Parathyroid adenoma (tissue), 2 donors: ENCODE measurements at regions not wholly inside any gene's neighbourhood (a gene's known extent, or its start where the extent isn't known, plus 50 kb on each side); places are given as distances from the start of the nearest gene placed in this dataset.

Experiments used
- H2AFZ ChIP-seq: fragments of 300-600 bp; sonication (generic); one replicate; pipeline ENCODE4 v1.7.0; 2017; ENCODE audit warnings: antibody characterized with exemption, mild to moderate bottlenecking
- H3K27ac ChIP-seq: fragments of 300-600 bp; sonication (generic); one replicate; pipeline ENCODE4 v1.7.0; 2017
- H3K27me3 ChIP-seq: fragments of 300-600 bp; sonication (generic); one replicate; pipeline ENCODE4 v1.7.0; 2017; ENCODE audit warnings: low read length; ENCODE audit not compliant: control insufficient read depth, insufficient read depth
- H3K36me3 ChIP-seq: fragments of 300-600 bp; sonication (generic); one replicate; pipeline ENCODE4 v1.7.0; 2017; ENCODE audit warnings: low read length; ENCODE audit not compliant: control insufficient read depth, insufficient read depth
- H3K4me1 ChIP-seq: fragments of 300-600 bp; sonication (generic); one replicate; pipeline ENCODE4 v1.7.0; 2017; ENCODE audit warnings: control low read depth
- H3K4me2 ChIP-seq: fragments of 300-600 bp; sonication (generic); one replicate; pipeline ENCODE4 v1.7.0; 2017; ENCODE audit warnings: low read length
- H3K4me3 ChIP-seq: fragments of 300-600 bp; sonication (generic); one replicate; pipeline ENCODE4 v1.7.0; 2017; ENCODE audit warnings: low read depth, low read length
- H3K79me2 ChIP-seq: fragments of 300-600 bp; sonication (generic); one replicate; pipeline ENCODE4 v1.7.0; 2017; ENCODE audit warnings: control low read depth
- H3K9ac ChIP-seq: fragments of 300-600 bp; sonication (generic); one replicate; pipeline ENCODE4 v1.7.0; 2017; ENCODE audit warnings: mild to moderate bottlenecking
- H3K9me3 ChIP-seq: fragments of 300-600 bp; sonication (generic); one replicate; pipeline ENCODE4 v1.7.0; 2017; ENCODE audit warnings: low read length; ENCODE audit not compliant: control insufficient read depth
- TF ChIP-seq, protein P1 (sequence below): fragments of 300-600 bp; sonication (generic); IDR thresholded peaks from one replicate; pipeline ENCODE4 v1.7.0; 2017; ENCODE audit warnings: antibody characterized with exemption, mild to moderate bottlenecking
- donor health status: primary hyperparathyroidism.

DNA sequence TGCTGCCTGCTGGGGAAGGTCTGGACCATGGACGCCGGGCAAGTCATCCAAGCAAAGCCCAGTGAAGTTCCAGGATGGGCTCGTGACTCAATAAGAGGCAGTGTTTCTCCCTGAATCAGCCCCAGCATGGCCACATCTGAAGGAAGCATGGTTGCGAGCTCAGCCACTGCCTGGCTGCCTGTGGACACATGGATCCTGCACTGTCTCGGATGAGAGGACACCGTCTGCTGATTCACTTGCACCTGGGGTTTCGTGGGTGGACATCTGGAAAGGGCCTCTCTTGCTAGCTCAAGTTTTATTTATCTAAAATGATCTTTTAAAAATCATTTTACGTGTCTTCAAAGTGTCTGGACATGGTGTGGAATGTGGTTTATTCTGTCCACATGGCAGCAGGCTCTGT is 224.8 kb upstream of the FN1 start:
- no peaks in the 10 kb centered on the region for H3K4me1 ChIP-seq

GRCh38 chr2:215659650-215660049 is 223.8 kb upstream of the FN1 start:
- H3K36me3 ChIP-seq: no peaks in the 10 kb centered on the region
- no peaks in the 10 kb centered on the region for H3K79me2 ChIP-seq
- H2AFZ ChIP-seq: no peak overlapping the region
- H3K9me3 ChIP-seq: no peaks in the 10 kb centered on the region
- H3K4me2 ChIP-seq: no peak overlapping the region
- no peaks in the 10 kb centered on the region for H3K4me1 ChIP-seq
- H3K9ac ChIP-seq: no peak overlapping the region
- no peak overlapping the region for H3K4me3 ChIP-seq
- H3K27ac ChIP-seq: no peak overlapping the region
- H3K27me3 ChIP-seq: no peaks in the 10 kb centered on the region
- TF ChIP-seq, protein P1, sequence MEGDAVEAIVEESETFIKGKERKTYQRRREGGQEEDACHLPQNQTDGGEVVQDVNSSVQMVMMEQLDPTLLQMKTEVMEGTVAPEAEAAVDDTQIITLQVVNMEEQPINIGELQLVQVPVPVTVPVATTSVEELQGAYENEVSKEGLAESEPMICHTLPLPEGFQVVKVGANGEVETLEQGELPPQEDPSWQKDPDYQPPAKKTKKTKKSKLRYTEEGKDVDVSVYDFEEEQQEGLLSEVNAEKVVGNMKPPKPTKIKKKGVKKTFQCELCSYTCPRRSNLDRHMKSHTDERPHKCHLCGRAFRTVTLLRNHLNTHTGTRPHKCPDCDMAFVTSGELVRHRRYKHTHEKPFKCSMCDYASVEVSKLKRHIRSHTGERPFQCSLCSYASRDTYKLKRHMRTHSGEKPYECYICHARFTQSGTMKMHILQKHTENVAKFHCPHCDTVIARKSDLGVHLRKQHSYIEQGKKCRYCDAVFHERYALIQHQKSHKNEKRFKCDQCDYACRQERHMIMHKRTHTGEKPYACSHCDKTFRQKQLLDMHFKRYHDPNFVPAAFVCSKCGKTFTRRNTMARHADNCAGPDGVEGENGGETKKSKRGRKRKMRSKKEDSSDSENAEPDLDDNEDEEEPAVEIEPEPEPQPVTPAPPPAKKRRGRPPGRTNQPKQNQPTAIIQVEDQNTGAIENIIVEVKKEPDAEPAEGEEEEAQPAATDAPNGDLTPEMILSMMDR: no peak

More for the DNA sequence above, 224.8 kb upstream of the FN1 start:
- no peaks in the 10 kb centered on the region for H3K9me3 ChIP-seq
- no peaks in the 10 kb centered on the region for H3K36me3 ChIP-seq
- no peak overlapping the region for H2AFZ ChIP-seq
- TF ChIP-seq, protein P1: no peak
- no peaks in the 10 kb centered on the region for H3K27me3 ChIP-seq
- no peak overlapping the region for H3K27ac ChIP-seq
- no peak overlapping the region for H3K9ac ChIP-seq
- H3K4me2 ChIP-seq: no peak overlapping the region
- H3K4me3 ChIP-seq: no peak overlapping the region
- H3K79me2 ChIP-seq: no peaks in the 10 kb centered on the region

GRCh38 chr2:215658635-215659305 is 222.9 kb upstream of the FN1 start:
- no peaks in the 10 kb centered on the region for H3K79me2 ChIP-seq
- no peak overlapping the region for H3K27ac ChIP-seq
- no peak overlapping the region for H2AFZ ChIP-seq
- no peak overlapping the region for H3K4me2 ChIP-seq
- H3K4me1 ChIP-seq: no peaks in the 10 kb centered on the region
- no peaks in the 10 kb centered on the region for H3K36me3 ChIP-seq
- no peaks in the 10 kb centered on the region for H3K9me3 ChIP-seq
- TF ChIP-seq, protein P1: no peak
- H3K27me3 ChIP-seq: no peaks in the 10 kb centered on the region
- H3K9ac ChIP-seq: no peak overlapping the region
- no peak overlapping the region for H3K4me3 ChIP-seq

DNA sequence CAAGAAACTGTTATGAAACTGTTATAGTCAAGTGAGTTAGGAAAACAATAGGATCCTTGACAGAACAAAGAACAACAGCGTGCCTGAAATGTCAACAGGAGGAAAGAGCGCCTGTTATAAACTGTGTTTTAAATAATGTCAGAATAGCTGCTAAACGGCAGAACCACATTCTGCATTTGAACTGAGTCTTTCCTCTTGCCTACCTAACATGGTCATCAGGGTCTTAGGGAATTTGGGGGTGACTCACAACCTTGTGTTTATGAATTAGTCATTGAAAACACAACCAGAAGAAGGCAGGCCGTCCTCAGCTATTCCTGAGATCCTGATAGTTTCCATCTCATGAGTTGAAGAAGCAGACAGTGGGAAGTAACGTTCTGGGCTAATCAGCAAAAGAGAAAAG is 222.0 kb upstream of the FN1 start:
- Histone ChIP-seq H3K4me3 (no peak overlapping the region), H3K9me3 (no peaks in the 10 kb centered on the region), H3K27me3 (no peaks in the 10 kb centered on the region), H3K9ac (no peak overlapping the region), H2AFZ (no peak overlapping the region), H3K79me2 (no peaks in the 10 kb centered on the region), H3K4me2 (no peak overlapping the region), H3K36me3 (no peaks in the 10 kb centered on the region), H3K27ac (no peak overlapping the region), H3K4me1 (no peaks in the 10 kb centered on the region)
- TF ChIP-seq, protein P1: no peak
